HL-60 (cell line): ENCODE measurements at regions not wholly inside any gene's neighbourhood (a gene's known extent, or its start where the extent isn't known, plus 50 kb on each side); places are given as distances from the start of the nearest gene placed in this dataset.

Source experiments
- DNase-seq, 2 experiments: peaks; one replicate each; pipeline ENCODE4 v3.0.0-alpha.2; 2010 to 2020; ENCODE audit warnings: low read depth in 1 of 2, low spot score in 1 of 2
- H3K27ac ChIP-seq: fragments of 250-450 bp; sonication (Bioruptor Pico); replicated peaks from 2 replicates; pipeline ENCODE4 v1.5.1; 2020; ENCODE audit warnings: mild to moderate bottlenecking, moderate library complexity
- H3K27me3 ChIP-seq: fragments of 250-450 bp; sonication (Bioruptor Pico); 2 replicates; pipeline ENCODE4 v1.5.1; 2021; ENCODE audit warnings: mild to moderate bottlenecking, moderate library complexity; ENCODE audit not compliant: insufficient read depth, poor library complexity, severe bottlenecking
- H3K4me3 ChIP-seq: replicated peaks from 2 replicates; pipeline ENCODE4 v1.5.1; 2011; ENCODE audit warnings: mild to moderate bottlenecking, control low read depth, low read length; ENCODE audit not compliant: insufficient read depth
- GABPA ChIP-seq: IDR thresholded peaks from 2 replicates; pipeline ENCODE4 v1.6.1; 2012; ENCODE audit warnings: low read depth
- POLR2AphosphoS5 ChIP-seq: IDR thresholded peaks from 2 replicates; pipeline ENCODE4 v1.6.1; 2012; ENCODE audit warnings: low read depth
- SPI1 ChIP-seq: IDR thresholded peaks from 2 replicates; pipeline ENCODE4 v1.6.1; 2012; ENCODE audit warnings: low read depth, mild to moderate bottlenecking, borderline replicate concordance
- TF ChIP-seq, protein P1 (sequence below): IDR thresholded peaks from 2 replicates; pipeline ENCODE4 v1.6.1; 2012; ENCODE audit warnings: low read depth; ENCODE audit not compliant: insufficient replicate concordance
- TF ChIP-seq, protein P2 (sequence below): IDR thresholded peaks from one replicate; pipeline ENCODE4 v1.5.1; 2011; ENCODE audit warnings: low read length, control low read depth, inconsistent platforms; ENCODE audit not compliant: insufficient read depth

DNA sequence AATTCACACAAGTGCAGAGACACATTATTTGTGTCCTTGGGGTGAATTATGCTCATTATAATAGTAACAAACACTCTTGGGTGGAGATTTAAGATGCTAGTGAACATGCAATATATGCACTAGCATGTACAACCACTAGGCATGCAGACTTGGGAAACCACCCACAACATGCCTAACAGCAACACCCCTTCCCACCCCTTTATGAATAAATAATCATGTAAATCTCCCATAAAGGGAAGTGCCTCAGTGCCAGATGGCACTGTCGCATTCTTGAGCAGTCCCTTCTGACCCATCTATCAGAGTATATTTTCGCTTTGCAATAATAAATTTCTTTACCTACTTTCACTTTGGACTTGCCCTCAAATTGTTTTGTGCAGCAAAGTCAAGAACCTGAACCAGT, 1362.2 kb downstream of the OLFM4 start:
- no peak for DNase-seq
- TF ChIP-seq, protein P1, sequence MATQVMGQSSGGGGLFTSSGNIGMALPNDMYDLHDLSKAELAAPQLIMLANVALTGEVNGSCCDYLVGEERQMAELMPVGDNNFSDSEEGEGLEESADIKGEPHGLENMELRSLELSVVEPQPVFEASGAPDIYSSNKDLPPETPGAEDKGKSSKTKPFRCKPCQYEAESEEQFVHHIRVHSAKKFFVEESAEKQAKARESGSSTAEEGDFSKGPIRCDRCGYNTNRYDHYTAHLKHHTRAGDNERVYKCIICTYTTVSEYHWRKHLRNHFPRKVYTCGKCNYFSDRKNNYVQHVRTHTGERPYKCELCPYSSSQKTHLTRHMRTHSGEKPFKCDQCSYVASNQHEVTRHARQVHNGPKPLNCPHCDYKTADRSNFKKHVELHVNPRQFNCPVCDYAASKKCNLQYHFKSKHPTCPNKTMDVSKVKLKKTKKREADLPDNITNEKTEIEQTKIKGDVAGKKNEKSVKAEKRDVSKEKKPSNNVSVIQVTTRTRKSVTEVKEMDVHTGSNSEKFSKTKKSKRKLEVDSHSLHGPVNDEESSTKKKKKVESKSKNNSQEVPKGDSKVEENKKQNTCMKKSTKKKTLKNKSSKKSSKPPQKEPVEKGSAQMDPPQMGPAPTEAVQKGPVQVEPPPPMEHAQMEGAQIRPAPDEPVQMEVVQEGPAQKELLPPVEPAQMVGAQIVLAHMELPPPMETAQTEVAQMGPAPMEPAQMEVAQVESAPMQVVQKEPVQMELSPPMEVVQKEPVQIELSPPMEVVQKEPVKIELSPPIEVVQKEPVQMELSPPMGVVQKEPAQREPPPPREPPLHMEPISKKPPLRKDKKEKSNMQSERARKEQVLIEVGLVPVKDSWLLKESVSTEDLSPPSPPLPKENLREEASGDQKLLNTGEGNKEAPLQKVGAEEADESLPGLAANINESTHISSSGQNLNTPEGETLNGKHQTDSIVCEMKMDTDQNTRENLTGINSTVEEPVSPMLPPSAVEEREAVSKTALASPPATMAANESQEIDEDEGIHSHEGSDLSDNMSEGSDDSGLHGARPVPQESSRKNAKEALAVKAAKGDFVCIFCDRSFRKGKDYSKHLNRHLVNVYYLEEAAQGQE = no peak
- TF ChIP-seq POLR2AphosphoS5 = no peak
- TF ChIP-seq SPI1 = no peak
- no peak for TF ChIP-seq GABPA
- TF ChIP-seq, protein P2, sequence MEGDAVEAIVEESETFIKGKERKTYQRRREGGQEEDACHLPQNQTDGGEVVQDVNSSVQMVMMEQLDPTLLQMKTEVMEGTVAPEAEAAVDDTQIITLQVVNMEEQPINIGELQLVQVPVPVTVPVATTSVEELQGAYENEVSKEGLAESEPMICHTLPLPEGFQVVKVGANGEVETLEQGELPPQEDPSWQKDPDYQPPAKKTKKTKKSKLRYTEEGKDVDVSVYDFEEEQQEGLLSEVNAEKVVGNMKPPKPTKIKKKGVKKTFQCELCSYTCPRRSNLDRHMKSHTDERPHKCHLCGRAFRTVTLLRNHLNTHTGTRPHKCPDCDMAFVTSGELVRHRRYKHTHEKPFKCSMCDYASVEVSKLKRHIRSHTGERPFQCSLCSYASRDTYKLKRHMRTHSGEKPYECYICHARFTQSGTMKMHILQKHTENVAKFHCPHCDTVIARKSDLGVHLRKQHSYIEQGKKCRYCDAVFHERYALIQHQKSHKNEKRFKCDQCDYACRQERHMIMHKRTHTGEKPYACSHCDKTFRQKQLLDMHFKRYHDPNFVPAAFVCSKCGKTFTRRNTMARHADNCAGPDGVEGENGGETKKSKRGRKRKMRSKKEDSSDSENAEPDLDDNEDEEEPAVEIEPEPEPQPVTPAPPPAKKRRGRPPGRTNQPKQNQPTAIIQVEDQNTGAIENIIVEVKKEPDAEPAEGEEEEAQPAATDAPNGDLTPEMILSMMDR = no peak
- H3K27me3 ChIP-seq = no peaks in the 10 kb centered on the region

DNA sequence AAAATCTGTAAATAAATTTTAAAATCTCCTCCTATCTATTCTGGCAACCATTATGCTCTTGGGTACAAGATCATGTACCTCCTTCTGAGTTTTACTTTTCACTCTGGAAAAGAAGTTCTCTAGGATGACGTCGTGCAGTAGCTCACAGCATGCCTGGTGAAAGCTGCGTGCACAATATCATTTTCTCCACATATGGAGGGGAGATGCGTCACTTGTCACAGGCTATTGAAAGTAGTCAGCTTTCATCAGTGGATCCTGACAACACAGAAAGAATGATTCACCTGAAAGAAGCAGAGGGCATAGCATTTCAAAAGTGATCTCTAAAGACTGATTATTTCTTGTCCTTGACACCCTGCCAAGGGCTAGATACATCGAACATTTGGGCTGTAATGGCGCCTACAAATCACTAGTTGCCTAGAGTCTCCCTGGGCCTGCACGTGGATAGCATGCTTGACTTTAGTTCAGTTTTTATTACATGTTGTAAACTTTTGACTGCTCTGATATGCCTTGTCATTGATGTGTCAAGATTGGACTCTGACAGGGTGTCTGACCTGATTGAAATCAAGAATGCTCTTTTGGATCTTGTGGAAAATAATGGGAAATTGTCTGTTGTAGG, 1365.6 kb downstream of the OLFM4 start:
- H3K27me3 ChIP-seq = no peaks in the 10 kb centered on the region
- H3K4me3 ChIP-seq = no peak overlapping the region
- no peak for DNase-seq
- no peak for TF ChIP-seq POLR2AphosphoS5
- TF ChIP-seq SPI1 = no peak
- TF ChIP-seq, protein P2 = no peak
- no peak for TF ChIP-seq GABPA
- TF ChIP-seq, protein P1 = no peak
- no peak overlapping the region for H3K27ac ChIP-seq

More for the DNA sequence above, 1362.2 kb downstream of the OLFM4 start:
- Histone ChIP-seq H3K4me3 (no peak overlapping the region), H3K27ac (no peak overlapping the region)

DNA sequence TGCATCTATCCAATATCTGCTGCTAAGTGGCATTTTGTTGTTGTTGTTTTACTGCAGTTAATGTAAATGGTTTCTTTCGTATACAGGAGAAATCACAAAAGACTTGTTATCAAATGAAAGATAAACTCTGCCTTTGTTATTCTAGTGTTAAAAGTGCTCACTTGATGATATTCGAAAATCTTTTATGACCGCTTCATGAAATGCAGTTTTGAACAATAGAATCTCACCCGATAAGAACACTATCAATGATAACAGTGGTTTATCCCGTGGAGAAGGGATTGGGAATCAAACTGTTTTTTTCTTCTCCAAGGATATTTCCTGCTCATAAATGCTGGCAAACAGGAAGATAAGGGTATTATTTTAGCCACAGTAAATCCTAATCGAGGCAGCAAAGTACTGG, 1366.3 kb downstream of the OLFM4 start:
- no peak for DNase-seq
- Histone ChIP-seq H3K27me3 (no peaks in the 10 kb centered on the region), H3K27ac (no peak overlapping the region)

More for the DNA sequence above, 1366.3 kb downstream of the OLFM4 start:
- TF ChIP-seq, protein P2 = no peak
- no peak for TF ChIP-seq GABPA
- TF ChIP-seq, protein P1 = no peak
- no peak for TF ChIP-seq SPI1
- no peak for TF ChIP-seq POLR2AphosphoS5
- no peak overlapping the region for H3K4me3 ChIP-seq
